Coronary artery (tissue), 2 donors: ENCODE measurements at regions not wholly inside any gene's neighbourhood (a gene's known extent, or its start where the extent isn't known, plus 50 kb on each side); places are given as distances from the start of the nearest gene placed in this dataset.

Source experiments
- DNase-seq: peaks from one replicate; pipeline ENCODE4 v3.0.0-alpha.2; 2017; ENCODE audit warnings: low spot score
- H3K27ac ChIP-seq, 2 donors: fragments of 200-600 bp; sonication (generic); one replicate each; pipeline ENCODE4 v1.5.1; 2016 to 2019
- H3K4me3 ChIP-seq: fragments of 200-600 bp; sonication (generic); 2 replicates; pipeline ENCODE4 v1.5.1; 2016; ENCODE audit warnings: mild to moderate bottlenecking, moderate library complexity
- CTCF ChIP-seq: fragments of 200-600 bp; sonication (generic); IDR thresholded peaks from one replicate; pipeline ENCODE4 v1.5.1; 2019; ENCODE audit warnings: antibody characterized with exemption

GRCh38 chr11:32183512-32183911 is 92.6 kb downstream of the RCN1 start:
- no peak for TF ChIP-seq CTCF
- Histone ChIP-seq H3K4me3 (no peak overlapping the region), H3K27ac (no peak overlapping the region)
- no peak for DNase-seq

- no peak overlapping the region for H3K4me3 ChIP-seq
- TF ChIP-seq CTCF, result no peak
- DNase-seq, result peak; percentile 46
- H3K27ac ChIP-seq, result no peak overlapping the region
Measured at GRCh38 chr11:32184041-32184722, 93.3 kb downstream of the RCN1 start.

GRCh38 chr11:32184723-32185376 is 94.0 kb downstream of the RCN1 start:
- DNase-seq, result peak; percentile 53
- Histone ChIP-seq H3K4me3 (no peak overlapping the region), H3K27ac (no peak overlapping the region)
- TF ChIP-seq CTCF, result no peak

GRCh38 chr11:32186118-32186517 is 95.2 kb downstream of the RCN1 start:
- TF ChIP-seq CTCF, result no peak
- Histone ChIP-seq H3K4me3 (no peak overlapping the region), H3K27ac (no peak overlapping the region)
- peak; percentile 35 for DNase-seq

- no peak for DNase-seq
- TF ChIP-seq CTCF, result no peak
- no peak overlapping the region for H3K4me3 ChIP-seq
- no peak overlapping the region for H3K27ac ChIP-seq
Measured at GRCh38 chr11:32187111-32187510, 96.2 kb downstream of the RCN1 start.

GRCh38 chr11:32188785-32189184 is 97.9 kb downstream of the RCN1 start:
- H3K4me3 ChIP-seq, result no peak overlapping the region
- H3K27ac ChIP-seq, result no peak overlapping the region
- TF ChIP-seq CTCF, result no peak
- no peak for DNase-seq

- TF ChIP-seq CTCF, result no peak
- no peak overlapping the region for H3K27ac ChIP-seq
- no peak for DNase-seq
- no peak overlapping the region for H3K4me3 ChIP-seq
Measured at GRCh38 chr11:32196137-32196536, 105.3 kb downstream of the RCN1 start.
